CD14-positive monocyte (primary cell): ENCODE measurements at regions not wholly inside any gene's neighbourhood (a gene's known extent, or its start where the extent isn't known, plus 50 kb on each side); places are given as distances from the start of the nearest gene placed in this dataset.
A peak's percentile ranks its signal among the peaks of the same experiment; 100 is the strongest.

Experiments
- DNase-seq, 3 donors: peaks; one replicate each; pipeline ENCODE4 v3.0.0-alpha.2; 2011 to 2022
- H2AFZ ChIP-seq: 2 replicates; pipeline ENCODE4 v1.6.0; 2012; ENCODE audit warnings: mild to moderate bottlenecking, low read depth, low read length, inconsistent platforms; ENCODE audit not compliant: insufficient read depth, poor library complexity, severe bottlenecking
- H3K27ac ChIP-seq, 2 donors: 1 replicate in 1 of 2; 2 replicates in 1 of 2; pipeline ENCODE4 v1.5.1; 2012 to 2013; ENCODE audit warnings: low read length in 2 of 2, control low read depth in 1 of 2, inconsistent platforms in 1 of 2, low read depth in 1 of 2, mild to moderate bottlenecking in 1 of 2
- H3K27me3 ChIP-seq, 2 donors: one replicate each; pipeline versions ENCODE4 v1.6.0 to v1.6.1; 2011 to 2013; ENCODE audit warnings: low read length in 2 of 2; ENCODE audit not compliant: control insufficient read depth in 2 of 2, insufficient read depth in 2 of 2
- H3K36me3 ChIP-seq, 2 donors: replicated peaks in 1 of 2; 1 replicate in 1 of 2; 2 replicates in 1 of 2; pipeline versions ENCODE4 v1.5.1 to v1.6.1; 2012 to 2013; ENCODE audit warnings: low read length in 2 of 2, control low read depth in 1 of 2, inconsistent platforms in 1 of 2, mild to moderate bottlenecking in 1 of 2; ENCODE audit not compliant: insufficient read depth in 2 of 2, control insufficient read depth in 1 of 2
- H3K4me1 ChIP-seq, 2 donors: 1 replicate in 1 of 2; 2 replicates in 1 of 2; pipeline versions ENCODE4 v1.5.1 to v1.6.1; 2012 to 2013; ENCODE audit warnings: low read length in 2 of 2, control low read depth in 1 of 2, inconsistent platforms in 1 of 2, mild to moderate bottlenecking in 1 of 2, moderate library complexity in 1 of 2; ENCODE audit not compliant: insufficient read depth in 2 of 2, control insufficient read depth in 1 of 2
- H3K4me2 ChIP-seq: replicated peaks from 2 replicates; pipeline ENCODE3; 2012; ENCODE audit warnings: low read length, moderate library complexity, mild to moderate bottlenecking; ENCODE audit not compliant: poor library complexity, severe bottlenecking; ENCODE audit errors: extremely low read depth
- H3K4me3 ChIP-seq, 3 experiments: fragments of 200-600 bp in 1 of 3; sonication (generic) in 1 of 3; replicated peaks in 1 of 3; 1 replicate in 2 of 3; 2 replicates in 1 of 3; pipeline ENCODE4 v1.5.1; 2011 to 2013; ENCODE audit warnings: low read length in 3 of 3, mild to moderate bottlenecking in 3 of 3, control low read depth in 2 of 3, low read depth in 2 of 3, inconsistent platforms in 1 of 3, moderate library complexity in 1 of 3
- H3K79me2 ChIP-seq: 2 replicates; pipeline ENCODE4 v1.6.0; 2012; ENCODE audit warnings: mild to moderate bottlenecking, control low read depth, inconsistent platforms, low read length, moderate library complexity; ENCODE audit not compliant: insufficient read depth
- H3K9ac ChIP-seq: 2 replicates; pipeline ENCODE4 v1.6.0; 2017; ENCODE audit warnings: low read length, mild to moderate bottlenecking; ENCODE audit not compliant: insufficient read depth, poor library complexity, severe bottlenecking
- H3K9me3 ChIP-seq, 2 donors: replicated peaks in 1 of 2; 1 replicate in 1 of 2; 2 replicates in 1 of 2; pipeline versions ENCODE4 v1.5.1 to v1.6.1; 2012 to 2013; ENCODE audit warnings: low read length in 2 of 2, control low read depth in 1 of 2; ENCODE audit not compliant: control insufficient read depth in 1 of 2, insufficient read depth in 1 of 2
- H4K20me1 ChIP-seq: 2 replicates; pipeline ENCODE4 v1.6.0; 2012; ENCODE audit warnings: mild to moderate bottlenecking, low read length, control low read depth, moderate library complexity; ENCODE audit not compliant: insufficient read depth
- H3K27ac Mint-ChIP-seq, 7 donors: one replicate each; pipeline ENCODE4 v1.8.0; 2020; ENCODE audit warnings: mild to moderate bottlenecking in 7 of 7, mixed read lengths in 7 of 7, moderate library complexity in 6 of 7, inconsistent platforms in 2 of 7
- H3K27me3 Mint-ChIP-seq, 3 donors: one replicate each; pipeline ENCODE4 v1.8.0; 2021 to 2022; ENCODE audit warnings: low read depth in 3 of 3, mild to moderate bottlenecking in 3 of 3, mixed read lengths in 3 of 3, moderate library complexity in 3 of 3, inconsistent platforms in 1 of 3
- H3K36me3 Mint-ChIP-seq, 2 donors: one replicate each; pipeline ENCODE4 v1.8.0; 2020; ENCODE audit warnings: mixed read lengths in 2 of 2, inconsistent platforms in 1 of 2, mild to moderate bottlenecking in 1 of 2
- H3K4me1 Mint-ChIP-seq: one replicate; pipeline ENCODE4 v1.8.0; 2020; ENCODE audit warnings: mild to moderate bottlenecking, mixed read lengths
- H3K4me3 Mint-ChIP-seq, 2 donors: one replicate each; pipeline ENCODE4 v1.8.0; 2020; ENCODE audit warnings: mild to moderate bottlenecking in 2 of 2, mixed read lengths in 2 of 2, moderate library complexity in 1 of 2
- H3K9me3 Mint-ChIP-seq, 7 donors: one replicate each; pipeline ENCODE4 v1.8.0; 2020 to 2022; ENCODE audit warnings: mixed read lengths in 7 of 7, mild to moderate bottlenecking in 6 of 7, moderate library complexity in 6 of 7, inconsistent platforms in 2 of 7
- CTCF ChIP-seq: fragments of 200-600 bp; IDR thresholded peaks from one replicate; pipeline ENCODE4 v1.8.0; 2022; ENCODE audit warnings: antibody characterized with exemption, mild to moderate bottlenecking
- WGBS: methylation state at CpG from one replicate; pipeline ENCODE4 v1.1.5; 2013; ENCODE audit warnings: missing lambda C conversion rate; ENCODE audit not compliant: insufficient coverage; 5-methylcytosine and 5-hydroxymethylcytosine counted together
- intact Hi-C, 2 donors: fragments of 100-400 bp; cut with micrococcal nuclease; formaldehyde crosslinking; loops; one replicate each; pipeline versions ENCODE4 v1.15.0 to v1.15.1; 2023

GRCh38 chr15:70320077-70320476 lies 222.4 kb upstream of the TLE3 start:
- intact Hi-C loops = no loop called here
- no peaks in the 10 kb centered on the region for H3K9me3 ChIP-seq
- Mint-ChIP-seq H3K9me3 (peaks cover 0 to 2% (median 0%) of the 10 kb centered on the region in 7 donors), H3K36me3 (peaks cover 0 to 3% of the 10 kb centered on the region in 2 donors), H3K27me3 (peaks cover 1 to 10% (median 1%) of the 10 kb centered on the region in 3 donors), H3K4me3 (no peak overlapping the region), H3K27ac (peak overlapping the region in 4 of 7 donors; percentile 13 to 84 (median 72)), H3K4me1 (peaks cover 53% of the 10 kb centered on the region)
- H3K27ac ChIP-seq = peak overlapping the region in 1 of 2 donors; percentile 65
- H3K9ac ChIP-seq = no peak overlapping the region
- no peak for TF ChIP-seq CTCF
- H3K36me3 ChIP-seq = no peaks in the 10 kb centered on the region
- H4K20me1 ChIP-seq = no peaks in the 10 kb centered on the region
- peaks cover 45 to 51% of the 10 kb centered on the region in 2 donors for H3K4me1 ChIP-seq
- H3K27me3 ChIP-seq = no peaks in the 10 kb centered on the region
- DNase-seq = no peak
- H3K79me2 ChIP-seq = no peaks in the 10 kb centered on the region
- WGBS = no CpG with 5 or more reads among the region's 3 CpGs
- H3K4me2 ChIP-seq = peak overlapping the region; percentile 14
- no peak overlapping the region for H3K4me3 ChIP-seq
- H2AFZ ChIP-seq = peak overlapping the region; percentile 11

- H3K9me3 ChIP-seq = no peaks in the 10 kb centered on the region
- no peak overlapping the region for H2AFZ ChIP-seq
- H3K79me2 ChIP-seq = no peaks in the 10 kb centered on the region
- H3K4me2 ChIP-seq = no peak overlapping the region
- peaks cover 0 to 3% of the 10 kb centered on the region in 2 donors for H3K36me3 Mint-ChIP-seq
- peaks cover 0 to 2% (median 0%) of the 10 kb centered on the region in 7 donors for H3K9me3 Mint-ChIP-seq
- DNase-seq = peak in 2 of 3 donors; percentile 15 to 47
- no peak overlapping the region for H3K9ac ChIP-seq
- peaks cover 1 to 10% (median 1%) of the 10 kb centered on the region in 3 donors for H3K27me3 Mint-ChIP-seq
- no peaks in the 10 kb centered on the region for H3K36me3 ChIP-seq
- no peak overlapping the region for H3K4me3 ChIP-seq
- intact Hi-C loops = no loop called here
- peaks cover 45 to 51% of the 10 kb centered on the region in 2 donors for H3K4me1 ChIP-seq
- H4K20me1 ChIP-seq = no peaks in the 10 kb centered on the region
- WGBS = no CpG with 5 or more reads among the region's 4 CpGs
- H3K27ac ChIP-seq = no peak overlapping the region
- H3K27me3 ChIP-seq = peaks cover 0 to 3% of the 10 kb centered on the region in 2 donors
- H3K27ac Mint-ChIP-seq = peak overlapping the region in 1 of 7 donors; percentile 43
- no peak overlapping the region for H3K4me3 Mint-ChIP-seq
- peaks cover 53% of the 10 kb centered on the region for H3K4me1 Mint-ChIP-seq
- no peak for TF ChIP-seq CTCF
Measured at GRCh38 chr15:70319466-70319865, 221.7 kb upstream of the TLE3 start.
